Middle frontal gyrus (tissue), 1 donor: ENCODE measurements at regions not wholly inside any gene's neighbourhood (a gene's known extent, or its start where the extent isn't known, plus 50 kb on each side); places are given as distances from the start of the nearest gene placed in this dataset.
"Not testable (repeated sequence)": the region's sequence is repeated elsewhere in the genome, so short reads cannot be mapped to it uniquely, and the experiment has no call there.

Experiments
- DNase-seq: peaks from one replicate; pipeline ENCODE4 v3.0.0-alpha.2; 2015; ENCODE audit warnings: low spot score; ENCODE audit errors: extremely low spot score

GRCh38 chr3:176078906-176079305 is 1118.4 kb downstream of the TBL1XR1 start:
- no peak for DNase-seq

GRCh38 chr3:176075491-176075890 is 1121.8 kb downstream of the TBL1XR1 start:
- DNase-seq: no peak

- no peak for DNase-seq
Observed at GRCh38 chr3:176075046-176075445, 1122.2 kb downstream of the TBL1XR1 start.

GRCh38 chr3:176074096-176074495 is 1123.2 kb downstream of the TBL1XR1 start:
- no peak for DNase-seq

- DNase-seq: no peak
Observed at GRCh38 chr3:176071943-176072342, 1125.3 kb downstream of the TBL1XR1 start.

- no peak for DNase-seq
Observed at GRCh38 chr3:176068750-176069149, 1128.5 kb downstream of the TBL1XR1 start.

GRCh38 chr3:176058856-176059255 is 1138.4 kb downstream of the TBL1XR1 start:
- no peak for DNase-seq

- DNase-seq: no peak
Observed at GRCh38 chr3:176055836-176056235, 1141.4 kb downstream of the TBL1XR1 start.

- no peak for DNase-seq
Observed at GRCh38 chr3:176051766-176052165, 1145.5 kb downstream of the TBL1XR1 start.

GRCh38 chr3:176046703-176047102 is 1150.6 kb downstream of the TBL1XR1 start:
- no peak for DNase-seq

GRCh38 chr3:176041812-176042211 is 1155.5 kb downstream of the TBL1XR1 start:
- DNase-seq: peak; percentile 20

GRCh38 chr3:176041185-176041584 is 1156.1 kb downstream of the TBL1XR1 start:
- no peak for DNase-seq

- no peak for DNase-seq
Observed at GRCh38 chr3:176037636-176038035, 1159.6 kb downstream of the TBL1XR1 start.

GRCh38 chr3:176032043-176032442 is 1165.2 kb downstream of the TBL1XR1 start:
- no peak for DNase-seq

- DNase-seq: not testable (repeated sequence)
Observed at GRCh38 chr3:176016203-176016602, 1157.1 kb downstream of the NAALADL2 start.

GRCh38 chr3:176015228-176015627 is 1156.1 kb downstream of the NAALADL2 start:
- DNase-seq: not testable (repeated sequence)

GRCh38 chr3:176009256-176009655 is 1150.1 kb downstream of the NAALADL2 start:
- DNase-seq: no peak

- DNase-seq: no peak
Observed at GRCh38 chr3:176005564-176005963, 1146.4 kb downstream of the NAALADL2 start.

- no peak for DNase-seq
Observed at GRCh38 chr3:175989161-175989560, 1130.0 kb downstream of the NAALADL2 start.

- no peak for DNase-seq
Observed at GRCh38 chr3:175988401-175988800, 1129.3 kb downstream of the NAALADL2 start.

- no peak for DNase-seq
Observed at GRCh38 chr3:175985781-175986180, 1126.6 kb downstream of the NAALADL2 start.

GRCh38 chr3:175983379-175983778 is 1124.2 kb downstream of the NAALADL2 start:
- no peak for DNase-seq

- DNase-seq: no peak
Observed at GRCh38 chr3:175980486-175981090, 1121.5 kb downstream of the NAALADL2 start.
